HG03175 (cell line): ENCODE measurements at regions not wholly inside any gene's neighbourhood (a gene's known extent, or its start where the extent isn't known, plus 50 kb on each side); places are given as distances from the start of the nearest gene placed in this dataset.

Source experiments
- ATAC-seq: cut with Tn5 transposase; IDR thresholded peaks from one replicate; pipeline ENCODE4 v1.9.1; 2021; ENCODE audit warnings: mild to moderate bottlenecking, moderate library complexity; ENCODE audit not compliant: unreplicated experiment

DNA sequence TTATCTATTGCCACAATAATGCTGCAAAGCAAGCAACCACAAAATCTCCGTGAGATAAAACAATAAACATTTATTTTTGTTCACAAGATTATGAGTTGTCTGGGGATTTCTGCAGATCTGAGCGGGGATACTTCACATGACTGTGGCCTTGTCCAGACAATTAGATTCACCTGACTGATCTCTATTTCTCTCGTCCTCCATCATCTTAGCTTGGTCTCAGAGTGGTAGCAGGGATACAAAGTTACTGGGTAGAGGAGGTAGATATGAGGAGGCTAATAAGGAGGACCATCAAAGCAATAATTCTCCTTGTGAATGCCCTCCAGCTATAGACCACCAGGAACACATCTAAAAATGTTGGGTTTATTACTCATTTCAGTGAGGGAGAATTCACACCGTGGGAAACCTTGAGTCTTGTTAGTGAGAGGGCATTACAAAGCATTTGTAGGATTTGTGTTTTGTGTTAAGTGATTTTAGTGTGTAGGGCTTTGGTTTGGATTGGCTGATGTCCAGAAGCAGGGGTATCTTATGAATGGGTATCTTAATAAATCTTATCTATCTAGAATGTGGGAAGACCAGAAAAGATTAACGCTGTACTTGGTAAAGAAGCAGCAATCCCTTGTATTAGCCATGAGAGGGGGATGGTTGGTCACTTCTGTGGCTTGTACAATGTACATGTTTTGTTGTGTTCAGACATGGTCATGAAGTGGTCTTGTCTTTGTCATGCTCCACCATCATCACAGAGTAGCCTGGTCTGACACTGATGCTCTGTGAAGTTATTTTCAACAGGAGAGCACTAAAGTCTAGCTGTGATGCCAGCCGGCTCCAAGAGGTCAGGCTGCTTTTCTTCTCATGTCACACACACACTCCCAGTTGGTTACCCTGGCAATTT lies 287.6 kb upstream of the STT3B start:
- no peak for ATAC-seq

DNA sequence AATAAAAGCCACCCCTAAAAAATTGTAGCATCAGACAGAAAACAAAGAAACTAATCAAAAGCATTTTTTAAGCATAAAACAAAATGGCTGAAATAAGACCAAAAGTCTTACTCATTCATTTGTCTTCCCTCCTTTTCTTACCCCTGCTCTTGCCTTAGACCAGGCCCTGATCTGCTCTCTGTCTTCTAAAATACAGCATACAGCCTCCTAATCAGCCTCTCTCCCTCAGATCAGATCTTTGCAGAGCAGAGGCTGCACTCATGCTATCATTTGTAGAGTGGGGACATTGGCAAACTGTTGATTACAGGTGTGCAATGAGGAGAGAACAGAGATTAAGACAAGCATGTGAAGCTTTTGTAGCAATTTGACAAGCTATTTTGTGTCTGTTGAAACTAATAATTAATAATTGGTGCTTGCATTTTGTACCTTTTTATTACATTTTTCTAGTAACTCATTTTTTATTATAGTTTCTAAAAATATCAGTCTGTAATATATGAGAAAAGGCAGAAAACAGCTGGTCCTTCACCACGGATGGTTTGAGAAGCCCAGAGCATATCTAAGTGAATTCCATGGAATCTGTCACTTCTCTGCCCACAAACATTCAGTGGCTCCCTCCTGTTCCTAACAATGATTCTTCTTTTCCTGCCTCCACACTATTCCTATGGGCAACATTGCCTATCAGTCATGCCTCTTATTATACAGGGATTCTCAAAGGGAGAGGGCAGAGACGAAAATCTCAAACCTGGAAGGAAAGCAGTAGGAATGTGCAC lies 286.2 kb upstream of the STT3B start:
- no peak for ATAC-seq

DNA sequence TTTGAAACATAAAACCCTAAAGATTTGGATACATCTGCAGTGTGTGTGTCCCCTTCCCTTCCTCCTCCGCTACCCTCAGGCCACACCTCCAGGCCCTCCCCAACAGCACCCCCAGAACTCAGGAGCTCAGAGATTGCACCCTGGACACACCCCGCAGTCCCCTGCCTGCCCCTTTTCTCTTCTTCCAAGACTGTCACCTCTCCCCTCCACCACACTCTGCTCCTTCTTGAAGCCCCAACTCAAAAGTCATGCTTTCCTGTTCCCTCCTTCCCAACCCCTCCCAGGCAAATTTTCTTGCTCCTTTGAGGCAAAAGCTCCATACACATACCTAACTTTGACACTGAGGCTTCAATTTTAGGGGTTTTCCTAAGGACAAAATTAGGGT lies 285.7 kb upstream of the STT3B start:
- no peak for ATAC-seq

DNA sequence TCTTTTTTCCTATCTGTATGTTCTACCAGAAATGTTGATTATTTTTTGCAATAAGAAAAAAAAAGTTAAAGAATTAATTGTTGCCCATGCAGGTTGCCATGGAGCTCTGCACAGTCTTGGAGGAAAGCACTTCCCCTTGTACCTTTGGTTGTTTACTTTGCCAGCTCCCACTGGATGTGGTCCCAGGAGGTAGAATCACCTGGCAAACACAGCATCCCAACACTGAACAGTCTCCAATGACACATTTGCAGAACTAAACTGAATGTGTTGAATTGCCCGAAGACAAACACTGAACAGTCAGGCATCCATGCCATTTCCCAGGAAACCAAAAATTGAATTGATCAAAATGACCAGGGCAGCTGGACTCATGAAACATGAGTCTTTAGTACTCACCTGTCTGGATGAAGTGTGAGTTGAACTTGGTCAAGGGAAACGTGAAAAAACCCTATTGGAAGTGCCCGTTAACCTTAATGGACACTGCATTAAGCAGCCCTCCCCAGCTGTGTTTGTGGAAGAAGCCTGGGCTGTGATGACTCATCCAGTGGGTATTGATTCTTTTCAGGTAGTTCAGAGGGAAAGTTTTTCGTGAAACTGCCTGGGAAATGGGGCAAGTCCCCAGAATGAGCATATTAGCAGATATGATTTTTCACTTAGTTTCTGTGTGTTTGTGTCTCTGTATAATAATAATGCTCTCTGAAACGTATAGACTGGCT lies 284.7 kb upstream of the STT3B start:
- peak; percentile 44 for ATAC-seq

DNA sequence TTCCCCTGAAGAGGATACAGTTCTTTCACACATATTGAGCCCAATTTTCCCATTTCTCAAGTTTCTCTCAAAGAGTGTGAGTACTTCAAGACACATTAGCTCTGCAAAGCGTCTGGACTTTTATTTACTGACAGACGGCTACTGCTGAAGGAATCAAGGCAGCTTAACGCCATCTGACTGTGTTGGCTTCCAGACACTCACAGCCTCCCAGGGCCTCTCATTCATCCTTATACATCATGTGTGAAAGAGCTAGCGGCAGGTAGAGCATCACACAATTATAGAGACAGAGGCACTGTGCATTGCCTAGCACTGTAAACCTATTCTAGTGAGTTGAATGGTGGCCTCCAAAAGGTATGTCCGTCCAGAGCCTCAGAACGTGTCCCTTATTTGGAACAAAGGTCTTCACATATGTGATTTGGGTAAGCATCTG lies 284.1 kb upstream of the STT3B start:
- peak; percentile 3 for ATAC-seq

DNA sequence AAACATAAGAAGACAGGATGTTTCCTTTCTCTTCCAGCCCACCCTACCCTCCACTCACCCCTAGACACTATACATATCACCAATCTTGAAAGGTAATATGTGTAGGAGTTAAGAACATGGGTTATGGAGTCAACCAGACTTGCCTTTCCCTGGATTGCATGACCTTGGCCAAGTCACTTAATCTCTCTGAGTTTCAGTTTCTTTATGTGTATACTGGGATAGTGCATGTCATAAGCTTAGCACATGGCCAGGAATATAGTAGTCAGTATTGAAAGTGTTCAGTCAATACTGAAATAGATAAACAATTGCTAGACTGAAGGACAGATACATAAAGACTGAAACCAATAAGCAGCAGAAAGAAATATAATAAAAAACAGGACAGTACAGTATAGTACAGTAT lies 283.2 kb upstream of the STT3B start:
- ATAC-seq: no peak

DNA sequence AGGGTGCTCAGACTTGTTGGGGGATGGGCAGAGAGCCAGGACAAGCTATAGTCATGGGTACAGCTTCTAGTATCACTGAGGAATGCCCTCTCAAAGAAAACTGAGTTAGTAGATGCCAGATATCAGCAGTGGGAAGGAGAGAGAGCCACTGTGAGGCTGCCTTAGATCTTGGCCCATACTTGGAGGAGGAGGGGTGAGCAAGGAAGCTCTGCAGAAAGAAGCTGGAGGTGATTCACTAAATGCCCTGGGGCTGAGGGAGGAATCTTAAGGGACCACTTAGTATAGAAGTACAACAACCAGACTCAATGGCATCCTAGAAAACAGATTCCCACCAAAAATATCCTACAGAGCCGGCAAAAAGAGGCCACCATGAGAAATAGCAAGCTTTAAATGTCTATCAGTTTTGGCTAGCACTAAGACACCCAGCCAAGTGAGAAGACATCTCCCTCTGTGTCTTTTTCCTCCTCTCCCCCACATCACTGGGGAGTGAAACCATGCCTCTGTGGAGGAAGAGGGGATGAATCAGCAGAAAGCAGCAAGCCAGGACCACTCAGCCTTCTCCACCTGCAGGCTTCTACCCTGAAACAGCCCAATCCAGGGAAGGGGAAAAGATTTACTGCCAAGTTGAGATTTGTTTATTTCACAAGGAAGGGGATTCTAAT lies 282.5 kb upstream of the STT3B start:
- ATAC-seq: no peak

DNA sequence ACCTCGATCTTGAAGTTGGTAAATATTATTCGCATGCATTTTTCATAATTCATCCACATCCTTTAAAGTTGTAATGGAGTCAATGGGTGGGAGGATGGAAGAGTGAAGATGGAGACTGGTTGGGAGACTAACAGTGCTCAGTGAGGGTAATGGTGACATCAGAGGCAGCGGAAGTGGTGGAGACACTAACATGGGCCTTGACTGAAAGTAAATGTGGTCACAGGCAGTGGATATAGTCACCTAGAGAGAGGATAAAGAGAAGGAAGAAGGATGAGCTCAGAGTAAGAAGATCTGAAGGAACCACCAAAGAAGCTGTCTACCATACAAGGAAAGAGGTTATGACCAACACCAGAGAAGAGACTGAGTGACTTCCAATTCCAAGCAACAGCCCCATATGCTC lies 281.6 kb upstream of the STT3B start:
- no peak for ATAC-seq

DNA sequence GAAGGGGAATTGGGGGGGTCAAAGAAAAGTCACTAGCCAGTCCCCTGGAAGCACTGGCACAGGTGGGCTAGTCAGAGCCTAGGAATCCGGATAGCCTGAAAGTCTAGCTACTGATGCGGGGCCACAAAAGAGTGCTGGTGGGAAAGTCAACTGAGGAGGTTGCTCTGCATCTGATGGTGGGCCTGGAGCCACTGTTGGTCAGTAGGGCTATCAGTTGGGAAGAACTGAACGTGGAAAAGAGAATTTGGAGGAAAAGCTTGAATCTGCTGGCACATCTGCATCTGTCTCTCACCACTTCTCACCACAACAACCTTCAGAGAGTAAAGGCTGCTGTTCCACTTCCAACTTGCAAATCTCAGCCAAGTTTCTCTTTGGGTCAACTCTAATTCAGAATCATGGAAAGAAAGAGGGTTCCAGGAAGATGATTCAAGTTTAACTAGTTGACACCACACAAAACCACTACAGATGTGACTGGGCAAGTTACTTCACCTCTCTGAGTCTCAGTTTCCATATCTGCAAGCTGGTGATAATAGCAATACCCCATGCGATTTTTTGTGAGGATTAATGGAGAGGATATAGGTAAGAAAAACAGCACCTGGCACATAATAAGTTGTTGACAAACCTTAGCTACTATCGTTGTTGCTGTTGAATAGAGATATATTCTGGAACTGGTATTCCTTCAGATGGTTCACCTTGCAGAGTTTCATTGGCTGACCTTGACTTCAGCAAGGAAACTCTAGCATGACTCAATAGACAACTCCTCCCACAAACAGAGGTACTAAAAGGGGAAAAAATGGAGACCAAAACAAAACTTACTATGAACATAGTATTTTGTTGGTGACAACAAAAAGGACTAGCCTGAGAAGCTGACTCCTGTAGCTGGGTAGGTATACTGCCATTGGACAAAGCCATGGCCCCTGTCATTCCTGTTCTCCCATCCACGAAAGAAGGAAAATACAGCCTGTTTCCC lies 280.2 kb upstream of the STT3B start:
- ATAC-seq: peak; percentile 27

DNA sequence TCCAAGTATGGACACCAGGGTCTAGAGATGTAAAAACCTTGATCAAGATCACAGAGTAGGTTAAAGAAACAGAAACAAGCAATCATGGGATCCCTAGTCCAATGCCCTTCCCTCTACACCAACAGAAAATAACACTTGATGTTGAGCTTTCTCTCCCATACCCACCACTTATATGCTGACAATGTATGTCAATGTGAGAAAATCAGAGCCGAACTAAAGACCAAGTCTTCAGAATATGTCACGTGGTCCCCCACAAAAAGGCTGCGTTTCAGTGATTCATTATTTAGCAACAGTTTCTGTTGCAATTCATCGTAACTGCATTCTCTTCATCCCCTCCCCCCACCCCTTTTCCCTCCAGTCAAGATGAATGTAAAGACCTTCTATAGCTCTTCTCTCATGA lies 278.9 kb upstream of the STT3B start:
- no peak for ATAC-seq

DNA sequence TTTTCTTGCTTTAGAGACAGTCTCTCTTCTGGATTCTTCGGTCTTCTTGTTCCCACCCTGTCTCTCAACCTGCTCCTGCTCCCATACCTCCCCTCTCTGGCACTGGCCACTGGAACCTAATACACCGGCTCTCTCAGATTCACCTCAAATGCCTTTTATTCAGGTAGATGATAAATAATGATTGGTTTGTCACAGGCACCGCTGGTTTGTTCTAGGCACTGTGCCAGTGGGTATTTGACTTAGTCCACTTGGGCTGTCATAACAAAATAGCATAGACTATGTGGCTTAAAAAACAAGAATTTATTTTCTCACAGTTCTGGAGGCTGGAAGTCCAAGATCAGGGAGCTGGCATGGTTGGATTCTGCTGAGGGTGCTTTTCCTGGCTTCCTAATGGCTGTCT lies 278.2 kb upstream of the STT3B start:
- ATAC-seq: no peak

DNA sequence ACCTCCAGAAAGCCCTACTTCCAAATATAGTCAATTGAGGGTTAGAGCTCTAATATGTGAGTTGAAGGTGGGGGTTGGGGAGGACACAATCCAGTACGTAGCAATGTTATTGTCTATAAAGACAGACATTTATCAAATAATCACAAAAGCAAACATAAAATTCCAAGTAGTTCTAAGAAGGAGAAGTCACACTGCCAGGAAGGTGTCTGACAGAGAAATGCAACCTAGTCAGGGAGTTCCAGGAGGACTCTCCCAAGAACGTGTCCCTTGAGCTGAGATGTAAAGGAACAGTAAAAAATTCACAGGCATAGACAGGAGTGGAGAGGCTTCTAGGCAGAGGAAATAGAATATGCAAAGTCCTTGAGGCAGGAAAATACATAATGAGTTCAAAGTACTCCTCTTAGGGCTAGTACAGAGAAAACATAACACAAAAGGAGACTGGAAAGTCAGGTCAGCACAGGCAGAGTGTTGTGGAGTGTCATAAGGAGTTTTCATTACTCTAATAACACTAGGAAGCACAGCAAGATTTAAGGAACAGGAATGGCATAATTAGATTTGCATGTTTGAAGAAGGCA lies 277.6 kb upstream of the STT3B start:
- ATAC-seq: no peak

DNA sequence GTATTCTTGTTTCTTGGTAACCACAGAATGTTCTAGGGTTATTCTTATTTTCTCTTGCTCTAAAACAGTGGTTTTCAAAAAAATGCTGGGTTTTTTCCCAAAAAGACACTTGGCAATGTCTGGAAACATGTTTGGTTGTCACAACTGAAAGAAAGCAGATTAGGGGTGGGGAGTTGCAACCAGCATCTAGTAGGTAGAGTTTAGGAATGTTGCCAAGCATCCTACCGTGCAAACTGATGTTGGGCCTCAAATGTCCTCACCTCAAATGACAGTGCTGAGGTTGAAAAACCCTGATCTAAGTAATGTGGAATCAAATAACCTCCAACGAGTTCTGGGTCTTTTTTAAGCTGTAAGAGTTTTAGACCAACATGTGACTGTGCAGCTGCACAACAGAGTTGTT lies 270.5 kb upstream of the STT3B start:
- no peak for ATAC-seq

DNA sequence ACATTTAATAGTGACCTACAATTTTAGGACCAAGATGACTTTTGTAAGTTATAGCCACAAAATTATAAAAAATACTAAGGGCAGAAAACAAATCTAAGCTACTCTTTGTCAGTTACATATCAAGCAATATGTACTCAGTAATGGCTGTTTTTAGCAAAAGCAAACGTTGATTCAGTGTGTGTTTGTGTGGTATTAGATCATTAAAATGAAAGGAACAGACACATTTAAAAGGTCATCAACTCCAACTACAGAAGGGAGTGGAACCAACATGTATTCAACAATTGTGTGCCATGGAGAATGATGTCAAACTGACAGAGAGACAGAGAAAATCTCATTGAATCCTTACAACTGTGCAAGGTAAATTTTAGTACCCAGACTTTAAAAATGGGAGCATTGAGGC lies 268.8 kb upstream of the STT3B start:
- no peak for ATAC-seq

DNA sequence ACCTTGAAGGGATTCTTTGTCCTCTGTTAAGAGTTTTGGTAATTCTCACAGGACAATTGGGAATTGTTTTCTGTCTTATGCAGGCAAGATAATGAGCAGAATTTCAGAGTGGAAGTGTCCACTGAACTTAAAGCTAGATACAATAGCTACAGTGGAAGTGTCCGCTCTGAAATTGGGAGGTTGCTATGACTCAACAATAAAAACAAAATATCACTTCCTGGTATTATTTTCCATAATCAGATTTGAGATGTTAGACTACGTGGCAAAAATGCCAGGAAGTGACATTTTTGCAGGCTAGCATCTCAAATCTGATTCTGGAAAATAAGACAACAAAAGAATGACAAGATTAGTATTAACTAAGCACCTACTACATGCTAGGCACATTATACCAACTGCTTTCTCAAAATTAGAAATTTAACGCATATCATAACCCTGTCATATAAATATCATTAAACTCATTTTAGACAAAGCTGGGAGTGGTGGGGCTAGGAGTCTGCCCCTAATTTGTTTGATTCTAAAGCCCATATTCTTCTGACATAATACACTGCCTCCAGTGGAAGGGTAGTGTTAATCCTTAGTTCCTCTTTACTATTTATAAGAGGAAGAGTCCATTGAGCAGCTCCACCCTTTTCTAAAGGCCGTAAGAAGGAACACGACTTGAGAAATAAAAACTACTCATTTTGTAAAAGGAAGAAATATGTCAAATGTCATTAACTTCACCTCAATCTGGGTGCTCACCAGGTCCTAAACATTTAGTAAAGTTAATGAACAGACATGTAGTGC lies 266.9 kb upstream of the STT3B start:
- no peak for ATAC-seq

DNA sequence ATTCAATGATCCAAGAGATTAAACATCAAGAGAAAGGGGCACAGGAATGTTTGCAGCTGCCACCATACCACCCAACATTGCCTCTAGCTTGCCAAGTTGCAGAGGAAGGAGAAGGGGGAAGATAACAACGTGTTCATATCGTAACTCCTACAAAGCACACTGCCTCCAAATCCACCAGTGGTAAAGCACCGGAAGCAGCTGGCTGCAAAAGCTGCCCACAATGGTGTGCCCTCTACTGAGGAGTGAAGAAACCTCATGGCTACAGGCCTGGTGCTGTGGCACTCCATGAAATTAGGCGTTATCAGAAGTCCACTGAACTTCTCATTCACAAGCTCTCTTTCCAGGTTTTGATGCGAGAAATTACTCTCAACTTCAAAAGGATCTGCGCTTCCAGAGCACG lies 263.9 kb upstream of the STT3B start:
- no peak for ATAC-seq

DNA sequence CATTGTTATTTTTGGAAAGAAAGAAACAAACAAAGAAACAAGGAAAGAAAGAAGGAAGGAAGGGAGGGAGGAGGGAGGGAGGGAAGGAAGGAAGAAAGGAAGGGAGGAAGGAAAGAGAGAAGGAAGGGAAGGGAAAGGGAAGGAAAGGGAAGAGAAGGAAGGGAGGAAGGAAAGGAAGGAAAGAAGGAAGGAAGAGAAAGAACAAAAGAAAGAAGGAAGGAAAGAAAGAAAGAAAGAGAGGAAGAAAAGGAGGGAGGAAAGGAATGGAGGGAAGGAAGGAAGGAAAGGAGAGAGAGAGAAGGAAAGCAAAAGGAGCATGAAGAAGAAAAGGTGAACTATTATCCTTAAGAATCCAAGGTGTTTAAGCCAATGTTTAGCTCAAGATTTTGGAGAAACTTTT lies 262.7 kb upstream of the STT3B start:
- no peak for ATAC-seq

DNA sequence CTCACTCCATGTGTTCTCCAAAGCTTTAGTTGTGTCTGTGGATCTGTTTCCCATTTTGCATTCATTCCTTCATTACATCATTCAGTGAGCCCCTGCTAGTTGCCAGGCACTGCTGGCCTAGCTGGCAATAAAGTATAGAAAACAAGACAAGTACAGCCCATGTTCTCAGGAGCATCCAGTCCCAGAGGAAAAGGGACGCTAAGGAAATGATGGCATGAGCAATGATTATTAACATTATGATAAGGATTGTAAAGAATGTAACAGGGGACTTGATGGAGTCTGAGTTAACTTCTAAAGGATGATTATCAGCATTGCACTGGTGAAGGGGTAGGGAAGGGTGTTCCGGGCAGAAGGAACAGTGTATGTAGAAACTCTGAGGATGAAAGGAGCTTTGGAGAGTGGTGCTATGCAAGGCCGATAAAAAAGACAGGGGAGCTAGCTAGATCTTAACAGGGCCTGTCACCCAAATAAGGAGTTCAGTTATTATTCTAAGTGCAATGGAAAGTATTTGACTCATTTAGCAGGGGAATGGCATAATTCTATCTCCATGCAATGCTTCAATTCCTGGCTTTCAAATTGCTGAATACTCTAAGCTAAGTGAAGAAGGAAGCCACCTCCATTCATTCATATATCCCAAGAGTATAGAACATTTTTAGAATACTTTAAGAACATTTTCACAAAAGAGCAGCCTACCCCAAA lies 258.2 kb upstream of the STT3B start:
- ATAC-seq: no peak
